ENCODE measurements at regions not wholly inside any gene's neighbourhood (a gene's known extent, or its start where the extent isn't known, plus 50 kb on each side); places are given as distances from the start of the nearest gene placed in this dataset.

DNA sequence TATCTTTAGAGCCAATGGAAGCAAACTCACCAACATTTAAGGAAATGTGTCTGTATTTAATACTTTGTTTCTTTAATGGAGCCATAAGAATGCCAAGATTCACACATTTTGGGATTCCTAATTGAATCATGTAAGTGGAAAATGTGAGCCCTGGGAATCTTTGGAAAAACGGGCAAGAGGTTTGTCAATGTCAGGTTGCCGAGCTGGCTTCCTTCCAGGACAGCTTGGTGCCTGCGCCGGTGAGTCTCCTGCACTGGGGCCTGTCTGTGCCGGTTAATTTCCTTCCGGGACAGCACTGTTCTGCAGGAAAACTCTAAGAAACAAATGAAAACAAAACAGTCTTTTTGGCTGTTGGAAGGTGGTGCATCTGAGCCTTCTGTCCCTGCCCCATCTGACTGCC is 210.6 kb downstream of the HAPSTR1 start:
- TF ChIP-seq CTCF (conservative IDR thresholded peaks at IDR 0.05 in 1 of 2, IDR thresholded peaks at IDR 0.05 in 1 of 2; ENCODE audit: low read depth in 1 of 2, low read length in 2 of 2) (no peak), EZH2 (IDR thresholded peaks at IDR 0.05; ENCODE audit: low read length, missing control alignments) (no peak)

Measured in fibroblast of lung (primary cell).